Ascending aorta (tissue), 2 donors: ENCODE measurements at regions not wholly inside any gene's neighbourhood (a gene's known extent, or its start where the extent isn't known, plus 50 kb on each side); places are given as distances from the start of the nearest gene placed in this dataset.

Experiments used
- DNase-seq, 2 donors: peaks; one replicate each; pipeline ENCODE4 v3.0.0-alpha.2; 2019; ENCODE audit warnings: low spot score in 2 of 2
- H3K27ac ChIP-seq, 2 donors: fragments of 200-600 bp; sonication (generic); one replicate each; pipeline ENCODE4 v1.5.1; 2016 to 2017; ENCODE audit warnings: mild to moderate bottlenecking in 1 of 2
- H3K27me3 ChIP-seq: fragments of 200-600 bp; sonication (generic); one replicate; pipeline ENCODE4 v1.5.1; 2017
- H3K36me3 ChIP-seq, 2 donors: fragments of 200-600 bp; sonication (generic); one replicate each; pipeline ENCODE4 v1.5.1; 2016
- H3K4me1 ChIP-seq, 2 donors: fragments of 200-600 bp; sonication (generic); one replicate each; pipeline ENCODE4 v1.5.1; 2016 to 2017; ENCODE audit warnings: mild to moderate bottlenecking in 1 of 2
- H3K4me3 ChIP-seq, 2 donors: fragments of 200-600 bp; sonication (generic); one replicate each; pipeline ENCODE4 v1.5.1; 2016 to 2017; ENCODE audit warnings: mild to moderate bottlenecking in 1 of 2
- H3K9me3 ChIP-seq, 2 donors: fragments of 200-600 bp; sonication (generic); one replicate each; pipeline ENCODE4 v1.5.1; 2016
- intact Hi-C: fragments of 100-400 bp; cut with DNase I; formaldehyde crosslinking; loops from one replicate; pipeline ENCODE4 v1.15.1; 2023
- TF ChIP-seq, protein P1 (sequence below), 3 experiments: fragments of 200-600 bp in 2 of 3; fragments of 450-650 bp in 1 of 3; sonication (generic) in 2 of 3; IDR thresholded peaks; one replicate each; pipeline ENCODE4 v1.5.1; 2016 to 2019; ENCODE audit warnings: antibody characterized with exemption in 3 of 3, mild to moderate bottlenecking in 1 of 3, moderate library complexity in 1 of 3

GRCh38 chr10:88216976-88217375 is 353.6 kb downstream of the PTEN start:
- TF ChIP-seq, protein P1, sequence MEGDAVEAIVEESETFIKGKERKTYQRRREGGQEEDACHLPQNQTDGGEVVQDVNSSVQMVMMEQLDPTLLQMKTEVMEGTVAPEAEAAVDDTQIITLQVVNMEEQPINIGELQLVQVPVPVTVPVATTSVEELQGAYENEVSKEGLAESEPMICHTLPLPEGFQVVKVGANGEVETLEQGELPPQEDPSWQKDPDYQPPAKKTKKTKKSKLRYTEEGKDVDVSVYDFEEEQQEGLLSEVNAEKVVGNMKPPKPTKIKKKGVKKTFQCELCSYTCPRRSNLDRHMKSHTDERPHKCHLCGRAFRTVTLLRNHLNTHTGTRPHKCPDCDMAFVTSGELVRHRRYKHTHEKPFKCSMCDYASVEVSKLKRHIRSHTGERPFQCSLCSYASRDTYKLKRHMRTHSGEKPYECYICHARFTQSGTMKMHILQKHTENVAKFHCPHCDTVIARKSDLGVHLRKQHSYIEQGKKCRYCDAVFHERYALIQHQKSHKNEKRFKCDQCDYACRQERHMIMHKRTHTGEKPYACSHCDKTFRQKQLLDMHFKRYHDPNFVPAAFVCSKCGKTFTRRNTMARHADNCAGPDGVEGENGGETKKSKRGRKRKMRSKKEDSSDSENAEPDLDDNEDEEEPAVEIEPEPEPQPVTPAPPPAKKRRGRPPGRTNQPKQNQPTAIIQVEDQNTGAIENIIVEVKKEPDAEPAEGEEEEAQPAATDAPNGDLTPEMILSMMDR (IDR thresholded peaks at IDR 0.05): no peak
- Histone ChIP-seq H3K4me1 (no peaks in the 10 kb centered on the region), H3K4me3 (no peak overlapping the region), H3K9me3 (no peaks in the 10 kb centered on the region), H3K36me3 (no peaks in the 10 kb centered on the region), H3K27ac (no peak overlapping the region), H3K27me3 (no peaks in the 10 kb centered on the region)
- intact Hi-C loops: no loop called here
- DNase-seq: no peak

- Histone ChIP-seq H3K27me3 (no peaks in the 10 kb centered on the region), H3K27ac (no peak overlapping the region), H3K4me1 (peaks cover 0 to 6% of the 10 kb centered on the region in 2 donors), H3K4me3 (no peak overlapping the region), H3K9me3 (no peaks in the 10 kb centered on the region), H3K36me3 (no peaks in the 10 kb centered on the region)
- TF ChIP-seq, protein P1 (IDR thresholded peaks at IDR 0.05): no peak
- no peak for DNase-seq
- intact Hi-C loops: no loop called here
Measured at GRCh38 chr10:88218362-88218761, 354.9 kb downstream of the PTEN start.

DNA sequence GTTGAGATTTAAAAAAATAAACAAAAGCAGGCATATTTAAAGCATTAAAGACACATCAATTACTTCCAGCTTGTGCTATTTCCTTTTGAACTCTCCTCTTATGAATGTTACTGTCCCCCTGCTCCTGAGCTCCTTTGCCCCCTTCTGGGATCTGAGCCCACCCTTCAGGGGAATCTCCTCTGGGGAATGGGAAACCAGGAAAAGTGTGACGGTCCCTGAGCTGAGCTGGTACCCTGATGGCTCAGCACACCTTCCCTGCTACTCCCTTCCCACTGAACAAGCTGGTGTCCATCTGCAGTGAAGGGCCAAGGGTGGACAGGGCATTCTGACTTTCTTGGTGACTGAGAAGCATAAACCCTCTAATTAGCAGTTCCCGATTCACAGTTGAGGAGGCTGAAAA is 356.3 kb downstream of the PTEN start:
- no peak overlapping the region for H3K27ac ChIP-seq
- no peaks in the 10 kb centered on the region for H3K27me3 ChIP-seq
- TF ChIP-seq, protein P1 (IDR thresholded peaks at IDR 0.05): no peak
- no peaks in the 10 kb centered on the region for H3K9me3 ChIP-seq
- peaks cover 0 to 6% of the 10 kb centered on the region in 2 donors for H3K4me1 ChIP-seq
- no peak for DNase-seq
- no peak overlapping the region for H3K4me3 ChIP-seq
- intact Hi-C loops: no loop called here
- H3K36me3 ChIP-seq: no peaks in the 10 kb centered on the region

DNA sequence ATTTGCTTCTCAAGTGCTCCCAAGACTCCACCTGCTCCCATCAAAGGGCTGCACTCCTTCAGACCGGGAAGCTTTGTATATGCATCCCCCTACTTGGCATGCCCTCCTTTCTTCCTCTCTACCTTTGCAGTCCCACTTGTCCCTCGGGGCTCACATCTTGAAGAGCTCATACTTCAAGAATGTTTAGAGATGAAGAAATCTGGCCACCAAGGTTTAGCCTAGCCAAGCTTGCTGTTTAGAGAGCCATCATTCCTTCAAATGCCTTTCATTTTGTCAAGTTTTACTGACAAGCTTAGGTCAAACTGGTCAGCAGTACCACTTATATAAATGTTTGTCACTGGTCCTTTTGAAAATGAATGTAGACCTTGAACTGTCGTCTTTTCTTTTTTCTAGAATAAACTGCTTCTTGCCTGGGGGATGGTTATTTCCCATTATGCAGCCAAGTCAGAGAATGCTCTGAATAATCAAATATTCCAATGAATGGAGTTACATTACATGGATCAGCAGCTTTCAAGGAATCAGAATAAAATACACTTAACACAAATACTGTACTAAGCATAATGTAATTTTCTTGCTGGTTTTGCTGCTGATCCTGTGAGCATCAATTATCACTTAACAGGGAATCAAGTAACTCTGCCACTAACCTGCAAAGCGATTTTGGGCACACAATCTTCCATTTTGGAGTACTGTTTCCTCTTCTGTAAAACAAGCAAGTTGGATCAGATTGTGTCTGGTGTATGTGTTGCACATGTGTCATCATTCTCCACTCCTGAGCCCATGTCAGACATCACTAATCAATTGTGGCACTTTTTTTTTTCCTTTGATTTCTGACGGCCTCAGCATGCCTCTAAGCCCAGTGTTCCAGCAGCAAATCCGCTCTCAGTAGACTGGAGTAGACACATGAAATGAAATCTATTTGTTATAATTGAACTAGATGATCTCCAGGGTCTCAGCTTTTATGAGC is 357.9 kb downstream of the PTEN start:
- TF ChIP-seq, protein P1 (IDR thresholded peaks at IDR 0.05): no peak
- Histone ChIP-seq H3K27ac (no peak overlapping the region), H3K9me3 (no peaks in the 10 kb centered on the region), H3K4me1 (peaks cover 0 to 6% of the 10 kb centered on the region in 2 donors), H3K36me3 (no peaks in the 10 kb centered on the region), H3K4me3 (no peak overlapping the region), H3K27me3 (no peaks in the 10 kb centered on the region)
- no peak for DNase-seq
- intact Hi-C loops: no loop called here

- TF ChIP-seq, protein P1 (IDR thresholded peaks at IDR 0.05): no peak
- no peak overlapping the region for H3K4me3 ChIP-seq
- intact Hi-C loops: no loop called here
- H3K27ac ChIP-seq: no peak overlapping the region
- DNase-seq: no peak
- H3K9me3 ChIP-seq: no peaks in the 10 kb centered on the region
- H3K27me3 ChIP-seq: no peaks in the 10 kb centered on the region
- H3K4me1 ChIP-seq: peaks cover 0 to 12% of the 10 kb centered on the region in 2 donors
- no peaks in the 10 kb centered on the region for H3K36me3 ChIP-seq
Measured at GRCh38 chr10:88222881-88223280, 359.5 kb downstream of the PTEN start.
